H9 (cell line): ENCODE measurements at regions not wholly inside any gene's neighbourhood (a gene's known extent, or its start where the extent isn't known, plus 50 kb on each side); places are given as distances from the start of the nearest gene placed in this dataset.
"Not testable (repeated sequence)": the region's sequence is repeated elsewhere in the genome, so short reads cannot be mapped to it uniquely, and the experiment has no call there.

ENCODE experiments used
- DNase-seq: peaks from one replicate; pipeline ENCODE4 v3.0.0-alpha.2; 2017
- H2AFZ ChIP-seq: one replicate; pipeline ENCODE4 v1.6.1; 2013; ENCODE audit warnings: mild to moderate bottlenecking, low read length, control low read depth, moderate library complexity
- H2AK5ac ChIP-seq: 2 replicates; pipeline ENCODE4 v1.6.1; 2013; ENCODE audit warnings: low read length, control low read depth, mixed read lengths; ENCODE audit not compliant: insufficient read length
- H2BK120ac ChIP-seq: one replicate; pipeline ENCODE4 v1.6.1; 2013; ENCODE audit warnings: low read depth, mild to moderate bottlenecking, low read length, control low read depth, inconsistent platforms; ENCODE audit not compliant: poor library complexity, severe bottlenecking
- H2BK12ac ChIP-seq: 2 replicates; pipeline ENCODE4 v1.6.1; 2013; ENCODE audit warnings: low read length, control low read depth, mixed read lengths, low read depth; ENCODE audit not compliant: insufficient read length
- H2BK15ac ChIP-seq: 2 replicates; pipeline ENCODE4 v1.6.1; 2013; ENCODE audit warnings: low read depth, low read length, control low read depth
- H2BK20ac ChIP-seq: one replicate; pipeline ENCODE4 v1.6.1; 2013; ENCODE audit warnings: low read depth, mild to moderate bottlenecking, low read length, control low read depth, inconsistent platforms; ENCODE audit not compliant: poor library complexity, severe bottlenecking
- H2BK5ac ChIP-seq: 2 replicates; pipeline ENCODE4 v1.6.1; 2013; ENCODE audit warnings: low read length, control low read depth, mixed read lengths; ENCODE audit not compliant: insufficient read length
- H3K14ac ChIP-seq: 2 replicates; pipeline ENCODE4 v1.6.1; 2013; ENCODE audit warnings: low read length, control low read depth; ENCODE audit not compliant: insufficient read depth
- H3K18ac ChIP-seq: 2 replicates; pipeline ENCODE4 v1.6.1; 2013; ENCODE audit warnings: low read depth, mild to moderate bottlenecking, mixed read lengths, low read length, control low read depth; ENCODE audit not compliant: insufficient read length
- H3K23ac ChIP-seq: 2 replicates; pipeline ENCODE4 v1.6.1; 2013; ENCODE audit warnings: low read length, control low read depth, mixed read lengths, low read depth; ENCODE audit not compliant: insufficient read length
- H3K23me2 ChIP-seq: 2 replicates; pipeline ENCODE4 v1.6.1; 2013; ENCODE audit warnings: low read depth, mild to moderate bottlenecking, mixed read lengths, low read length, control low read depth; ENCODE audit not compliant: insufficient read length, poor library complexity, severe bottlenecking
- H3K27ac ChIP-seq: 2 replicates; pipeline ENCODE4 v1.5.1; 2013; ENCODE audit warnings: low read length, control low read depth, mixed read lengths, low read depth; ENCODE audit not compliant: insufficient read length
- H3K27me3 ChIP-seq: 2 replicates; pipeline ENCODE4 v1.6.1; 2013; ENCODE audit warnings: low read length, control low read depth, inconsistent platforms; ENCODE audit not compliant: insufficient read depth
- H3K4ac ChIP-seq: 2 replicates; pipeline ENCODE4 v1.6.1; 2013; ENCODE audit warnings: low read depth, mild to moderate bottlenecking, control low read depth, inconsistent platforms, low read length, moderate library complexity
- H3K4me1 ChIP-seq: 2 replicates; pipeline ENCODE4 v1.6.1; 2013; ENCODE audit warnings: low read length, control low read depth, inconsistent platforms; ENCODE audit not compliant: insufficient read depth
- H3K4me2 ChIP-seq: 2 replicates; pipeline ENCODE4 v1.6.1; 2013; ENCODE audit warnings: low read length, control low read depth, mixed read lengths; ENCODE audit not compliant: insufficient read length, insufficient read depth
- H3K56ac ChIP-seq: 2 replicates; pipeline ENCODE4 v1.6.1; 2013; ENCODE audit warnings: low read depth, mild to moderate bottlenecking, mixed read lengths, low read length, control low read depth; ENCODE audit not compliant: insufficient read length
- H3K79me1 ChIP-seq: 2 replicates; pipeline ENCODE4 v1.6.1; 2013; ENCODE audit warnings: low read depth, mild to moderate bottlenecking, moderate library complexity, low read length, control low read depth, inconsistent platforms; ENCODE audit not compliant: insufficient read depth, poor library complexity, severe bottlenecking
- H3K79me2 ChIP-seq: 2 replicates; pipeline ENCODE4 v1.6.1; 2013; ENCODE audit warnings: low read length, control low read depth, inconsistent platforms; ENCODE audit not compliant: insufficient read depth
- H3K9ac ChIP-seq: 2 replicates; pipeline ENCODE4 v1.6.1; 2013; ENCODE audit warnings: low read length, control low read depth, mixed read lengths; ENCODE audit not compliant: insufficient read length; ENCODE audit errors: extremely low read depth
- H3K9me3 ChIP-seq: one replicate; pipeline ENCODE4 v1.6.1; 2013; ENCODE audit warnings: low read depth, low read length, inconsistent platforms; ENCODE audit not compliant: control insufficient read depth
- H3T11ph ChIP-seq: one replicate; pipeline ENCODE4 v1.6.1; 2013; ENCODE audit warnings: mild to moderate bottlenecking, low read length, control low read depth, inconsistent platforms
- H4K20me1 ChIP-seq: one replicate; pipeline ENCODE4 v1.6.1; 2013; ENCODE audit not compliant: control insufficient read depth, insufficient read length, insufficient read depth
- H4K5ac ChIP-seq: 2 replicates; pipeline ENCODE4 v1.6.1; 2013; ENCODE audit warnings: low read depth, mild to moderate bottlenecking, mixed read lengths, low read length, control low read depth; ENCODE audit not compliant: insufficient read length
- H4K8ac ChIP-seq: replicated peaks from 2 replicates; pipeline ENCODE4 v1.6.1; 2013; ENCODE audit warnings: low read length, control low read depth, mixed read lengths, low read depth; ENCODE audit not compliant: insufficient read length
- H4K91ac ChIP-seq: 2 replicates; pipeline ENCODE4 v1.6.1; 2013; ENCODE audit warnings: low read depth, mild to moderate bottlenecking, moderate library complexity, mixed read lengths, low read length, control low read depth; ENCODE audit not compliant: insufficient read length
- H3K27ac Mint-ChIP-seq, 3 experiments: 2 replicates in 2 of 3; 3 replicates in 1 of 3; pipeline ENCODE4 v1.8.0; 2020 to 2021; ENCODE audit warnings: mixed read lengths in 3 of 3, mild to moderate bottlenecking in 1 of 3, moderate library complexity in 1 of 3
- H3K27me3 Mint-ChIP-seq: 2 replicates; pipeline ENCODE4 v1.8.0; 2021; ENCODE audit warnings: low read depth, mild to moderate bottlenecking, moderate library complexity, mixed read lengths
- H3K36me3 Mint-ChIP-seq, 3 experiments: 2 replicates in 2 of 3; 3 replicates in 1 of 3; pipeline ENCODE4 v1.8.0; 2020 to 2021; ENCODE audit warnings: low read depth in 3 of 3, mixed read lengths in 3 of 3; ENCODE audit not compliant: insufficient read depth in 1 of 3
- H3K4me1 Mint-ChIP-seq, 2 experiments: 2 replicates each; pipeline ENCODE4 v1.8.0; 2020; ENCODE audit warnings: mixed read lengths in 2 of 2
- H3K4me3 Mint-ChIP-seq, 2 experiments: 2 replicates in 1 of 2; 3 replicates in 1 of 2; pipeline ENCODE4 v1.8.0; 2020 to 2021; ENCODE audit warnings: mild to moderate bottlenecking in 2 of 2, mixed read lengths in 2 of 2, moderate library complexity in 1 of 2
- H3K9me3 Mint-ChIP-seq, 2 experiments: 2 replicates in 1 of 2; 3 replicates in 1 of 2; pipeline ENCODE4 v1.8.0; 2020; ENCODE audit warnings: mild to moderate bottlenecking in 2 of 2, mixed read lengths in 2 of 2, moderate library complexity in 1 of 2
- WGBS: extraction: QIAGEN DNeasy Blood & Tissue Kit; methylation state at CpG from one replicate; pipeline ENCODE4 v1.1.7; 2013; ENCODE audit warnings: missing lambda C conversion rate, low lambda C conversion rate, mixed read lengths; ENCODE audit not compliant: insufficient read length; ENCODE audit errors: extremely low coverage; 5-methylcytosine and 5-hydroxymethylcytosine counted together
- TF ChIP-seq, protein P1 (sequence below): fragments of 200-600 bp; sonication (generic); conservative IDR thresholded peaks from 3 replicates; pipeline ENCODE4 v1.8.0; 2021; ENCODE audit warnings: antibody characterized with exemption, mild to moderate bottlenecking

DNA sequence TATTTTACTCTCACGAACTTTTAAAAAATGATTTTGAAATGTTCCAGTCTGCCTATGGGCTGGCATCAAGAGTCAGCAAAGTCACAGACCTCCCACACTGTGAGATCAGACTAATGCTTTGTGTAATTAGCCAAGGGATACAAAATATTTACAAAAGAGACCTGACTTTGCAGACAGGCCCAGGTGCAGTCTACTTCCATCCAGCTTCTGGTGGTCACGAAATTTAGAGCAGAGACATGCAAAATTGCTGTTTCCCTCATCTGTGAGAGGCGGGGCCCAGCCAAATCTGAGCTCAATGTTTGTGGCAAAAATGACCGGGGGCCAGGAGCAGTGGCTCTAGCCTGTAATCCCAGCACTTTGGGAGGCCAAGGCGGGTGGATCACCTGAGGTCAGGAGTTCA lies 82.5 kb upstream of the PITRM1 start:
- no peaks in the 10 kb centered on the region for H3K9me3 ChIP-seq
- peaks cover 0 to 6% of the 10 kb centered on the region in 2 experiments; a peak in 1 of 4 replicates for H3K4me1 Mint-ChIP-seq
- H3K9ac ChIP-seq, result no peak overlapping the region
- H3K27me3 Mint-ChIP-seq, result peaks cover 3% of the 10 kb centered on the region; the same call in 1 of the 2 replicates
- H2AK5ac ChIP-seq, result no peak overlapping the region
- H3K27ac ChIP-seq, result no peak overlapping the region
- H2BK15ac ChIP-seq, result no peak overlapping the region
- H3K79me2 ChIP-seq, result no peaks in the 10 kb centered on the region
- H3K4me2 ChIP-seq, result no peak overlapping the region
- no peak for DNase-seq
- no peak overlapping the region for H3K14ac ChIP-seq
- no peak overlapping the region for H4K5ac ChIP-seq
- no peaks in the 10 kb centered on the region for H3K79me1 ChIP-seq
- H2AFZ ChIP-seq, result no peak overlapping the region
- H4K91ac ChIP-seq, result no peak overlapping the region
- H2BK120ac ChIP-seq, result no peak overlapping the region
- H3K4me1 ChIP-seq, result no peaks in the 10 kb centered on the region
- TF ChIP-seq, protein P1, sequence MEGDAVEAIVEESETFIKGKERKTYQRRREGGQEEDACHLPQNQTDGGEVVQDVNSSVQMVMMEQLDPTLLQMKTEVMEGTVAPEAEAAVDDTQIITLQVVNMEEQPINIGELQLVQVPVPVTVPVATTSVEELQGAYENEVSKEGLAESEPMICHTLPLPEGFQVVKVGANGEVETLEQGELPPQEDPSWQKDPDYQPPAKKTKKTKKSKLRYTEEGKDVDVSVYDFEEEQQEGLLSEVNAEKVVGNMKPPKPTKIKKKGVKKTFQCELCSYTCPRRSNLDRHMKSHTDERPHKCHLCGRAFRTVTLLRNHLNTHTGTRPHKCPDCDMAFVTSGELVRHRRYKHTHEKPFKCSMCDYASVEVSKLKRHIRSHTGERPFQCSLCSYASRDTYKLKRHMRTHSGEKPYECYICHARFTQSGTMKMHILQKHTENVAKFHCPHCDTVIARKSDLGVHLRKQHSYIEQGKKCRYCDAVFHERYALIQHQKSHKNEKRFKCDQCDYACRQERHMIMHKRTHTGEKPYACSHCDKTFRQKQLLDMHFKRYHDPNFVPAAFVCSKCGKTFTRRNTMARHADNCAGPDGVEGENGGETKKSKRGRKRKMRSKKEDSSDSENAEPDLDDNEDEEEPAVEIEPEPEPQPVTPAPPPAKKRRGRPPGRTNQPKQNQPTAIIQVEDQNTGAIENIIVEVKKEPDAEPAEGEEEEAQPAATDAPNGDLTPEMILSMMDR, result no peak
- no peaks in the 10 kb centered on the region for H3K23me2 ChIP-seq
- no peak overlapping the region for H3K18ac ChIP-seq
- H2BK20ac ChIP-seq, result no peak overlapping the region
- no peaks in the 10 kb centered on the region for H4K20me1 ChIP-seq
- no peak overlapping the region for H3K4ac ChIP-seq
- H3K27me3 ChIP-seq, result no peaks in the 10 kb centered on the region
- H2BK12ac ChIP-seq, result no peak overlapping the region
- no peak overlapping the region for H4K8ac ChIP-seq
- no peak overlapping the region for H3K4me3 Mint-ChIP-seq
- no peak overlapping the region for H2BK5ac ChIP-seq
- H3K9me3 Mint-ChIP-seq, result no peaks in the 10 kb centered on the region
- no peak overlapping the region for H3K56ac ChIP-seq
- no peak overlapping the region for H3T11ph ChIP-seq
- H3K23ac ChIP-seq, result no peak overlapping the region
- H3K36me3 Mint-ChIP-seq, result no peaks in the 10 kb centered on the region
- no peak overlapping the region for H3K27ac Mint-ChIP-seq
- WGBS, result no CpG with 5 or more reads among the region's 5 CpGs

- not testable (repeated sequence) for H4K91ac ChIP-seq, H4K8ac ChIP-seq, H2BK120ac ChIP-seq, H3K27me3 Mint-ChIP-seq, H3K36me3 Mint-ChIP-seq, H2AFZ ChIP-seq, H2BK12ac ChIP-seq, H3K56ac ChIP-seq, H3K4me1 ChIP-seq, H3K79me1 ChIP-seq, H3K27ac Mint-ChIP-seq, H3T11ph ChIP-seq, H3K79me2 ChIP-seq, H3K27me3 ChIP-seq, H3K4me2 ChIP-seq, H3K9ac ChIP-seq, H2BK20ac ChIP-seq, H3K9me3 Mint-ChIP-seq, H4K20me1 ChIP-seq, H3K4me1 Mint-ChIP-seq, H2BK15ac ChIP-seq, DNase-seq, H3K18ac ChIP-seq, H3K4me3 Mint-ChIP-seq, H3K27ac ChIP-seq, H2BK5ac ChIP-seq, H3K9me3 ChIP-seq, H3K4ac ChIP-seq, H3K23ac ChIP-seq, H4K5ac ChIP-seq, H2AK5ac ChIP-seq, H3K23me2 ChIP-seq, H3K14ac ChIP-seq
- WGBS, result 100% methylated on average over 1 of the region's 3 CpGs
Observed at GRCh38 chr10:3253974-3254373, 81.4 kb upstream of the PITRM1 start.
